ENCODE measurements at regions not wholly inside any gene's neighbourhood (a gene's known extent, or its start where the extent isn't known, plus 50 kb on each side); places are given as distances from the start of the nearest gene placed in this dataset.

DNA sequence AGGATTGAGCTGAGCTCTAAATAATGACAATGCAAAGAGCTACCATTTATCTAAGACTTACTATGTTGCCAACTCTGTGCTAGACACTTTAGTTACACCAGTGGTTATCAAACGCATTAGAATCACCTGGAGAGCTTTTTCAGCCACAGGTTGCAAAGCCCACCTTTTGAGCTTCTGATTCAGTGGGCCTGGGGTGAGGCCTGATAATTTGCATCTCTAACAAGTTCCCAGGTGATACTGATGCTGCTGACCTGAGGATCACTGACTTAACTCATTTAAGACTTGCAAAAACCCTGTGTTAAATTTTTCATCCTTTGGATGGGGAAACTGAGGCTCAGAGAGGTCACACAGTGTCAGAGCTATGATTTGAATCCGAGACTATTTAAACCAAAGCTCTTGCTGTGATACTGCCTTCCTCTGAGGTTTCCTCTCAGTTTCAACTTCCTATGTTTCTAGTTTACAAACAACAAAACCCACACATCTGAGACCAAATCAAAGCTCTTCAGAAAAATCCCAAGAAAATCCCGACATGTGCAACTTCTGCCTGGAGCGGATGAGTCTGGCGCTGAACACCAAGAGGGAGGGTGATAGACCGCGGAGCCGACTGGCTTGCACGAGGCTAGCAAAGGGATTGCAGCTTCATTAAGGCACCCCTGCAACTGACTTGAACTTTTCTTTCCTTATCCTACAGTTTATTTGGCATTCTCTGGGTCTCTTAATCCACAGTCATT is 124.9 kb downstream of the CYP26A1 start:
- no peak for TF ChIP-seq EZH2 (IDR thresholded peaks at IDR 0.05; ENCODE audit: borderline replicate concordance, low read length)
- TF ChIP-seq, protein P1, sequence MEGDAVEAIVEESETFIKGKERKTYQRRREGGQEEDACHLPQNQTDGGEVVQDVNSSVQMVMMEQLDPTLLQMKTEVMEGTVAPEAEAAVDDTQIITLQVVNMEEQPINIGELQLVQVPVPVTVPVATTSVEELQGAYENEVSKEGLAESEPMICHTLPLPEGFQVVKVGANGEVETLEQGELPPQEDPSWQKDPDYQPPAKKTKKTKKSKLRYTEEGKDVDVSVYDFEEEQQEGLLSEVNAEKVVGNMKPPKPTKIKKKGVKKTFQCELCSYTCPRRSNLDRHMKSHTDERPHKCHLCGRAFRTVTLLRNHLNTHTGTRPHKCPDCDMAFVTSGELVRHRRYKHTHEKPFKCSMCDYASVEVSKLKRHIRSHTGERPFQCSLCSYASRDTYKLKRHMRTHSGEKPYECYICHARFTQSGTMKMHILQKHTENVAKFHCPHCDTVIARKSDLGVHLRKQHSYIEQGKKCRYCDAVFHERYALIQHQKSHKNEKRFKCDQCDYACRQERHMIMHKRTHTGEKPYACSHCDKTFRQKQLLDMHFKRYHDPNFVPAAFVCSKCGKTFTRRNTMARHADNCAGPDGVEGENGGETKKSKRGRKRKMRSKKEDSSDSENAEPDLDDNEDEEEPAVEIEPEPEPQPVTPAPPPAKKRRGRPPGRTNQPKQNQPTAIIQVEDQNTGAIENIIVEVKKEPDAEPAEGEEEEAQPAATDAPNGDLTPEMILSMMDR (IDR thresholded peaks at IDR 0.05; ENCODE audit: low read length) = no peak

All from OCI-LY1 (cell line).